K562 (cell line): ENCODE measurements at regions not wholly inside any gene's neighbourhood (a gene's known extent, or its start where the extent isn't known, plus 50 kb on each side); places are given as distances from the start of the nearest gene placed in this dataset.

Source experiments
- ATAC-seq: fragments of 200-7000 bp; cut with Tn5 transposase; 3 replicates; pipeline ENCODE4 v1.9.1; 2020; ENCODE audit warnings: moderate library complexity
- BruUV-seq: library from RNA; stranded (reverse); fragments of 400-500 nt; replicated peaks from 2 replicates; lab custom pipeline; 2021; lab: Mats Ljungman, UMichigan
- CTCF ChIA-PET: fragments of 300-600 bp; formaldehyde crosslinking; extraction: SDS; loops from one replicate; lab custom pipeline; 2021; ENCODE audit warnings: low intra/inter-chr PET ratio; lab: Yijun Ruan, JAX
- POLR2A ChIA-PET: fragments of 300-600, 350-650 bp; sonication (Branson Sonifier 250); formaldehyde crosslinking; extraction: SDS; loops from one replicate; lab custom pipeline; 2021; ENCODE audit warnings: antibody characterized with exemption, inconsistent platforms; lab: Yijun Ruan, JAX
- DNase-seq, 4 experiments: peaks; one replicate each; pipeline versions ENCODE4 v3.0.0 to v3.0.0-alpha.2; 2011 to 2018; ENCODE audit warnings: low spot score in 3 of 4, mixed read lengths in 3 of 4; ENCODE audit errors: extremely low read depth in 1 of 4
- FAIRE-seq: peaks from 2 replicates; lab custom pipeline; 2011; peaks lifted over from hg19 to GRCh38; lab: Jason Lieb, UNC
- H2AFZ ChIP-seq: 2 replicates; pipeline ENCODE4 v1.6.0; 2011; ENCODE audit warnings: low read depth, low read length, control low read depth, inconsistent platforms
- H3K27ac ChIP-seq: fragments of 200-600 bp; 3 replicates; pipeline ENCODE4 v1.8.0; 2011; ENCODE audit warnings: low read depth, mild to moderate bottlenecking, control low read depth, inconsistent platforms, low read length, moderate library complexity, mixed read lengths; ENCODE audit errors: extremely low read depth
- H3K27me3 ChIP-seq, 2 experiments: fragments of 300-600 bp in 1 of 2; 2 replicates in 1 of 2; 3 replicates in 1 of 2; pipeline versions ENCODE4 v1.6.0 to v1.8.0; 2011; ENCODE audit warnings: inconsistent platforms in 2 of 2, low read length in 2 of 2, mild to moderate bottlenecking in 1 of 2, mixed read lengths in 1 of 2, moderate library complexity in 1 of 2; ENCODE audit not compliant: control insufficient read depth in 2 of 2, insufficient read depth in 2 of 2
- H3K36me3 ChIP-seq: fragments of 300-600 bp; 3 replicates; pipeline ENCODE4 v1.8.0; 2011; ENCODE audit warnings: mild to moderate bottlenecking, low read length, inconsistent platforms; ENCODE audit not compliant: control insufficient read depth, insufficient read depth
- H3K4me1 ChIP-seq, 2 experiments: fragments of 200-600 bp in 1 of 2; replicated peaks in 1 of 2; 2 replicates in 1 of 2; 3 replicates in 1 of 2; pipeline versions ENCODE4 v1.5.1 to v1.8.0; 2011; ENCODE audit warnings: inconsistent platforms in 2 of 2, low read length in 2 of 2, mild to moderate bottlenecking in 1 of 2, mixed read lengths in 1 of 2, moderate library complexity in 1 of 2; ENCODE audit not compliant: control insufficient read depth in 2 of 2, insufficient read depth in 2 of 2
- H3K4me2 ChIP-seq: 2 replicates; pipeline ENCODE4 v1.6.1; 2011; ENCODE audit warnings: low read length, control low read depth, inconsistent platforms, mixed read lengths; ENCODE audit not compliant: insufficient read depth
- H3K4me3 ChIP-seq: fragments of 200-600 bp; sonication (generic), shearing (Covaris generic); 2 replicates; pipeline ENCODE4 v1.5.1; 2016; ENCODE audit warnings: control low read depth, inconsistent platforms
- H3K79me2 ChIP-seq: fragments of 200-600 bp; 3 replicates; pipeline ENCODE4 v1.8.0; 2011; ENCODE audit warnings: low read length, inconsistent platforms; ENCODE audit not compliant: control insufficient read depth, insufficient read depth
- H3K9ac ChIP-seq, 2 experiments: 2 replicates each; pipeline versions ENCODE4 v1.6.0 to v1.6.1; 2011; ENCODE audit warnings: low read depth in 2 of 2, low read length in 2 of 2, control low read depth in 1 of 2, inconsistent platforms in 1 of 2, mild to moderate bottlenecking in 1 of 2, mixed read lengths in 1 of 2; ENCODE audit not compliant: insufficient read depth in 1 of 2
- H3K9me1 ChIP-seq: one replicate; pipeline ENCODE4 v1.6.0; 2011; ENCODE audit warnings: inconsistent platforms, mild to moderate bottlenecking, low read length, moderate library complexity; ENCODE audit not compliant: control insufficient read depth, insufficient read depth
- H3K9me3 ChIP-seq: replicated peaks from 2 replicates; pipeline ENCODE4 v1.5.1; 2011; ENCODE audit warnings: low read depth, low read length, inconsistent platforms; ENCODE audit not compliant: control insufficient read depth, insufficient read depth
- H4K20me1 ChIP-seq: replicated peaks from 2 replicates; pipeline ENCODE4 v1.6.1; 2011; ENCODE audit warnings: low read length, inconsistent platforms, mixed read lengths; ENCODE audit not compliant: control insufficient read depth, insufficient read depth
- CHD2 ChIP-seq: IDR thresholded peaks from 2 replicates; pipeline ENCODE4 v1.6.1; 2011; ENCODE audit warnings: low read depth, low read length
- MIER1 ChIP-seq: fragments of 450-650 bp; IDR thresholded peaks from 2 replicates; pipeline ENCODE4 v1.6.1; 2016; ENCODE audit warnings: antibody characterized with exemption, mild to moderate bottlenecking, low read depth
- PURB ChIP-seq: sonication (generic); formaldehyde crosslinking; IDR thresholded peaks from 2 replicates; pipeline ENCODE4 v1.9.0; 2021; ENCODE audit warnings: low read depth, mild to moderate bottlenecking, missing genetic modification reagents
- SIRT6 ChIP-seq: IDR thresholded peaks from one replicate; pipeline ENCODE4 v1.6.1; 2012; ENCODE audit warnings: low read depth, mild to moderate bottlenecking, control low read depth, inconsistent platforms, low read length, moderate library complexity
- ZNF57 ChIP-seq: fragments of 450-650 bp; formaldehyde crosslinking; IDR thresholded peaks from 2 replicates; pipeline ENCODE4 v1.4.0; 2020; ENCODE audit warnings: mild to moderate bottlenecking, moderate library complexity
- WGBS: fragments of 100-300 bp; shearing (Covaris generic); methylation state at CpG from one replicate; pipeline ENCODE4 v1.1.6; 2016; ENCODE audit warnings: low coverage, mixed read lengths; ENCODE audit not compliant: insufficient coverage; ENCODE audit errors: missing lambda C conversion rate; 5-methylcytosine and 5-hydroxymethylcytosine counted together
- in situ Hi-C: fragments of 300-500 bp; cut with MboI; formaldehyde crosslinking; loops from 4 replicates; pipeline ENCODE4 v1.15.0; 2018; ENCODE audit warnings: inconsistent platforms, mixed read lengths
- intact Hi-C: fragments of 100-400 bp; cut with micrococcal nuclease; formaldehyde crosslinking; loops from 2 replicates; pipeline ENCODE4 v1.14.2; 2022

DNA sequence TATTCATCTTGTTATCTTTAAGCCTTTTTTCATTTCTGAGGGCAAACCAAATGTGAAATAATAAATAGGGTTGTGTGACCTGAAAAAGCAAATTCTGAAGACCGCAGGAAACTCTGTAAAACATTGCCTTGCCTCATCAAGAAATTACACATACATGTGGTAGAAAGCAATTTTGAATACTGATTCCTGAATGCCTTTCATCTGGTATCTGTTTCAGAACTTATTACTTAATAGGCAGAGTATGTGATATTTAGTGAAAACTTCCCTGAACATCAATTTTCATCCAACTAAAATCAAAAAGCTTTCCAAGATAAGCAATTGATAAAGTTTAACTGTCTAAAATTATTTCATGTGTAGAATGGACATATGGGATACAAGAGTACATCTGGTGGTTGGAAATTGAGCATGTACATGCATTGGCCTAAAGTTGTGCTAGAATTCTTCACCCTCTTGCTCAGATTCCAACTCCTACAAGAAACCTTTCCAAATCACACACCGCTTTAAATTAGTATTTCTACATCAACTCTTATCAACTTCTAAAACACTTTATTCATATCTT, 606.0 kb upstream of the LCORL start:
- Histone ChIP-seq H4K20me1 (no peaks in the 10 kb centered on the region), H3K4me3 (no peak overlapping the region), H3K79me2 (no peaks in the 10 kb centered on the region), H3K4me1 (no peaks in the 10 kb centered on the region), H3K9me1 (no peaks in the 10 kb centered on the region), H3K9me3 (no peaks in the 10 kb centered on the region; the same call in 1 of the 2 replicates), H3K36me3 (no peaks in the 10 kb centered on the region), H3K27ac (no peak overlapping the region), H2AFZ (no peak overlapping the region), H3K9ac (no peak overlapping the region), H3K4me2 (no peak overlapping the region), H3K27me3 (no peaks in the 10 kb centered on the region)
- BruUV-seq: no TSS peak
- intact Hi-C loops: no loop called here
- no peak for FAIRE-seq
- CTCF ChIA-PET: no interaction called here
- no peak for DNase-seq
- POLR2A ChIA-PET: no interaction called here
- TF ChIP-seq MIER1 (no peak), ZNF57 (CRISPR knock-in tag) (no peak), CHD2 (no peak)
- in situ Hi-C loops: no loop called here
- WGBS: 5% methylated on average over 2 of the region's 2 CpGs
- ATAC-seq: no peak

DNA sequence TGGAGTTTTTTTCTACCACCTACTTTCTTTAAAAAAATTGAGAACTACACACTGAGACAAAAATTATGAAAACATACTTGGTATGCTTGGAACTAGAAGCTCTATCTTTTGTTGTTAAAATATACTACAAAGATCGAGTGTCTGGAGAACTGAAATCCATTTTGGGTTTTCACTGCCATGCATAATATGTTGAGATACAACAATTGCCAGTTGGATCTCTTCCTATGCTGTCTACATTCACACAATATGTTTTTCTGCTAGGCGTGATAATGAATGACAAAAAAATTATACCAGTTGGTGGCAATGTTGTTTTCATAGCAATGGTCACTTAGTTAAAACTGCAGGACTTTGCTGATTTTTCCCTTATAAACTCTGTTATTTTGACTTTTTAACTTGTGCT, 605.4 kb upstream of the LCORL start:
- DNase-seq (no peak), ATAC-seq (no peak), FAIRE-seq (no peak)
- H3K27ac ChIP-seq: no peak overlapping the region
- H3K36me3 ChIP-seq: no peaks in the 10 kb centered on the region
- no peaks in the 10 kb centered on the region for H3K27me3 ChIP-seq
- no peak overlapping the region for H3K9ac ChIP-seq
- 0% methylated on average over 2 of the region's 2 CpGs for WGBS
- in situ Hi-C loops: no loop called here
- H3K9me3 ChIP-seq: no peaks in the 10 kb centered on the region; the same call in 1 of the 2 replicates
- H3K4me1 ChIP-seq: no peaks in the 10 kb centered on the region
- no peaks in the 10 kb centered on the region for H3K79me2 ChIP-seq
- POLR2A ChIA-PET: no interaction called here
- no peaks in the 10 kb centered on the region for H4K20me1 ChIP-seq
- H3K9me1 ChIP-seq: no peaks in the 10 kb centered on the region
- no TSS peak for BruUV-seq
- no peak for TF ChIP-seq PURB
- TF ChIP-seq SIRT6: no peak
- CTCF ChIA-PET: no interaction called here
- no peak overlapping the region for H3K4me3 ChIP-seq
- H3K4me2 ChIP-seq: no peak overlapping the region
- H2AFZ ChIP-seq: no peak overlapping the region
- intact Hi-C loops: no loop called here
